ENCODE measurements at regions not wholly inside any gene's neighbourhood (a gene's known extent, or its start where the extent isn't known, plus 50 kb on each side); places are given as distances from the start of the nearest gene placed in this dataset.

DNA sequence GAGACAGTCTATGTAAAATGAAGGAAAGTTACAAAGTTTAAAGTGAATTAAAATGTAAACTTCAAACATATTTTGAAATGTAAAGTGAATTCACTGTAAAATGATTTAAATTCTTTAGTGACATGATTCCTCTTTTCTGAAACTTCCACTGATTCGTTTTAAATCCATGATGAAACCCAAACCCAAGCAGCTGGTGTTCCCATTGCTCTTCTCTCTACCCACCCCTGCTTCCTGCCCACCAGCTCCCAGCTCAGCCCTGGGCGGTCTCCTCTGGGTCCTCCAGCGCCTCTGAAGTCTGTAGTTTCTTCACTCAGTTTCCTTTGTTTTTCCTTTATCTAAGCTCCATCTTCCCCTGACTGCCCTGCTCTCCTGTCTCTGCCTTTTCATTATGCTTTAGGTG, 175.9 kb downstream of the SNX10 start:
- Mint-ChIP-seq H3K27ac (ENCODE audit: unreplicated experiment) (no peak overlapping the region), H3K4me3 (ENCODE audit: unreplicated experiment) (no peak overlapping the region), H3K4me1 (ENCODE audit: low read depth) (no peaks in the 10 kb centered on the region), H3K27me3 (ENCODE audit: low read depth) (peaks cover 16% of the 10 kb centered on the region), H3K9me3 (ENCODE audit: low read depth) (no peaks in the 10 kb centered on the region), H3K36me3 (ENCODE audit: low read depth) (no peaks in the 10 kb centered on the region)
- no peak for DNase-seq (ENCODE audit: low spot score)
- TF ChIP-seq, protein P1, sequence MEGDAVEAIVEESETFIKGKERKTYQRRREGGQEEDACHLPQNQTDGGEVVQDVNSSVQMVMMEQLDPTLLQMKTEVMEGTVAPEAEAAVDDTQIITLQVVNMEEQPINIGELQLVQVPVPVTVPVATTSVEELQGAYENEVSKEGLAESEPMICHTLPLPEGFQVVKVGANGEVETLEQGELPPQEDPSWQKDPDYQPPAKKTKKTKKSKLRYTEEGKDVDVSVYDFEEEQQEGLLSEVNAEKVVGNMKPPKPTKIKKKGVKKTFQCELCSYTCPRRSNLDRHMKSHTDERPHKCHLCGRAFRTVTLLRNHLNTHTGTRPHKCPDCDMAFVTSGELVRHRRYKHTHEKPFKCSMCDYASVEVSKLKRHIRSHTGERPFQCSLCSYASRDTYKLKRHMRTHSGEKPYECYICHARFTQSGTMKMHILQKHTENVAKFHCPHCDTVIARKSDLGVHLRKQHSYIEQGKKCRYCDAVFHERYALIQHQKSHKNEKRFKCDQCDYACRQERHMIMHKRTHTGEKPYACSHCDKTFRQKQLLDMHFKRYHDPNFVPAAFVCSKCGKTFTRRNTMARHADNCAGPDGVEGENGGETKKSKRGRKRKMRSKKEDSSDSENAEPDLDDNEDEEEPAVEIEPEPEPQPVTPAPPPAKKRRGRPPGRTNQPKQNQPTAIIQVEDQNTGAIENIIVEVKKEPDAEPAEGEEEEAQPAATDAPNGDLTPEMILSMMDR (IDR thresholded peaks at IDR 0.05), result no peak

DNA sequence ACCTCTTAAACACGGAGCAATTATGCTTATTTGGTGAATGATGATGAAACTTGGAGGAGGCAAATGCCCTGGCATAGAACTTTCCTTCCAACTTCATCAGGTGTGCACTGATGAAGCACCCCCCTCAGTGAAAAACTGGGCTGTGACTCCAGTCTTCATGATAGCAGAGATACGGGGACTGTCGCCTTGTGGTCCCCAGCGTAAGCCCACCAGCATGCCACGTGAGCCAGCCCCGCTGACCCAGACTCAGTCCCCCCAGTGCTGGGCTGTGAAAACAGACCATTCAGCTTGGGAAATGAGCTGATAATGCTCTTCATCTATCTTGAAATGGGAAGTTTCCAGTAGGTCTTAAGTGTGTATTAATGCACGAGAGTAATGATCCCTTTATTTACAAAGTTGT, 177.0 kb downstream of the SNX10 start:
- no peak for DNase-seq (ENCODE audit: low spot score)
- no peak overlapping the region for H3K27ac Mint-ChIP-seq (ENCODE audit: unreplicated experiment)
- TF ChIP-seq, protein P1 (IDR thresholded peaks at IDR 0.05), result no peak

DNA sequence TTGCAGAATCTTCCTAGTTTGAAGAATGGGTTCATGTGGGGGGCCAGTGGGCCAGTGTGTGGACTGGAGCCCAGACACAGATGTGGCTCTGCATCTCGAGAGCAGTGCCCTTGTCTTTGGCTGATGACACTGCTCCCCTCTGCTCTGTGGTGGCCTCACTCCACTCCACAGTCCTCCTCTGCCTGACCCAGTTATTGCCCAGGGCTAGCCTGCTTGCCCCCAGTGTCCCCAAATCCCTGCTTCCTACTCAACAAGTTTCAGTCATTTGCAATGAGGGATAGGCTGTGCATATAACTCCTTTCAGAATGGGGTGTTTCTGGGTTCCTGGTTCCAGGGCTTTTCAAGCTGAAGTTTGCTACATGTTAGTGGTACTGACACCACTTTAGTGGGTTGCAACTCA, 177.5 kb downstream of the SNX10 start:
- DNase-seq (ENCODE audit: low spot score), result no peak
- Mint-ChIP-seq H3K9me3 (ENCODE audit: low read depth) (no peaks in the 10 kb centered on the region), H3K27ac (ENCODE audit: unreplicated experiment) (no peak overlapping the region), H3K27me3 (ENCODE audit: low read depth) (peaks cover 16% of the 10 kb centered on the region), H3K4me1 (ENCODE audit: low read depth) (no peaks in the 10 kb centered on the region), H3K4me3 (ENCODE audit: unreplicated experiment) (no peak overlapping the region), H3K36me3 (ENCODE audit: low read depth) (no peaks in the 10 kb centered on the region)
- TF ChIP-seq, protein P1 (IDR thresholded peaks at IDR 0.05), result no peak

More for the DNA sequence above, 177.0 kb downstream of the SNX10 start:
- H3K4me3 Mint-ChIP-seq (ENCODE audit: unreplicated experiment), result no peak overlapping the region
- H3K27me3 Mint-ChIP-seq (ENCODE audit: low read depth), result peaks cover 16% of the 10 kb centered on the region
- H3K4me1 Mint-ChIP-seq (ENCODE audit: low read depth), result no peaks in the 10 kb centered on the region
- no peaks in the 10 kb centered on the region for H3K9me3 Mint-ChIP-seq (ENCODE audit: low read depth)
- no peaks in the 10 kb centered on the region for H3K36me3 Mint-ChIP-seq (ENCODE audit: low read depth)

DNA sequence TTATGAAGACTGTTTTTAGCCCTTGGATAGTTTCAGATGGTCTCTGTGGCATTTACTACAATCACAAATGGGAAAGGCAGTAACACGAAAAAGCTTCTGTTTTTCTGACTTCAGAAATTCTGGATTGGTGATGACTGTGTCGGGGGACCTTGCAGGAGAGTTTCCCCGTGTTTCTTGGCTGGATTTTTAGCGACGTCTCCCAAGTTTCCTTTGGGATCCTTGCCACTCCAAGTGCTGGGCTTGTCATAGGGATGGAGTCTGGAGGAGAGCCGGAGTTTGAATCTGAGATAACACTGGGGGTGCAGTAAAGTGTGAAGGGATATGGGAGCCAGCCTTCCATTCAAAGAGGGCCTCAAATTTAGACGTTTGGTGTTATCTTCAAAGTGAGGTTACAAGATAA, 179.0 kb downstream of the SNX10 start:
- no peaks in the 10 kb centered on the region for H3K9me3 Mint-ChIP-seq (ENCODE audit: low read depth)
- TF ChIP-seq, protein P1 (IDR thresholded peaks at IDR 0.05), result no peak
- no peak overlapping the region for H3K4me3 Mint-ChIP-seq (ENCODE audit: unreplicated experiment)
- no peaks in the 10 kb centered on the region for H3K4me1 Mint-ChIP-seq (ENCODE audit: low read depth)
- H3K36me3 Mint-ChIP-seq (ENCODE audit: low read depth), result no peaks in the 10 kb centered on the region
- DNase-seq (ENCODE audit: low spot score), result no peak
- no peak overlapping the region for H3K27ac Mint-ChIP-seq (ENCODE audit: unreplicated experiment)
- peaks cover 18% of the 10 kb centered on the region for H3K27me3 Mint-ChIP-seq (ENCODE audit: low read depth)

DNA sequence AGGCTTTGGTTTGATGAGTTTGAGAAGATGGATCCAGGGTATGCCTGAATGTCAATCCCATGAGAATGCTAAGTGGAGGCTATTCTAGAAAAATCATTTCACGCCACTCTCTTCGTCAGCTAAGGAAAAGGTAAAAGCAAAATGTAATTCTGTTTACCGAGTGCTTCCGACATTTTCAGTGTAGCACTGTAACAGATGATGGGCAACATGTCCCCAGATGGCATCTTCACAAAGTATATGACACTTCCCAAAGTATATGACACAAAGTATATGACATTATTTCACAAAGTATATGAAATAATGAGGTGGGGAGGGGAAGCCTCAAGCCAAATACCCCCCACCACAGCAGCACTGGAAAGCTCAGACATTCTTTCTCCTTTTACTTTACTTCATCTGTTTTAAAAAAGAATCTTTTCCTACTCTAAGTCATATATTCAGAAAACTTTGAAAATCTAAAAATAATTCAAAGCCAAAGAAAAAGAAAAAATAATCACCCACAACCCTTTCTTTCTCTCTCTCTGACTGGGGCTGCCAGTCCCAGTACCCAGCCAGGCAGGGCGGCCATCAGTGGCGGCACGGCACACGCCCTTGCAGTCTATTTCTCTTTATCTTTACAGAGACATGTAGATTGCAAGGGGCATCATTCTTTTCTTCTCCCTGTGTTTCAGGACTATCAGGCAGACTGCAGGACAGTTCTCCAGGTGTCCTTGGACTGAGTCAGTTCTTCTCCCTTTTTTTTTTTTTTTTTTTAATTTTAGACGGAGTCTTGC, 179.8 kb downstream of the SNX10 start:
- Mint-ChIP-seq H3K4me1 (ENCODE audit: low read depth) (no peaks in the 10 kb centered on the region), H3K27ac (ENCODE audit: unreplicated experiment) (no peak overlapping the region)

More for the DNA sequence above, 179.8 kb downstream of the SNX10 start:
- DNase-seq (ENCODE audit: low spot score), result no peak
- peaks cover 21% of the 10 kb centered on the region for H3K27me3 Mint-ChIP-seq (ENCODE audit: low read depth)
- TF ChIP-seq, protein P1 (IDR thresholded peaks at IDR 0.05), result no peak
- H3K9me3 Mint-ChIP-seq (ENCODE audit: low read depth), result no peaks in the 10 kb centered on the region
- H3K36me3 Mint-ChIP-seq (ENCODE audit: low read depth), result no peaks in the 10 kb centered on the region
- no peak overlapping the region for H3K4me3 Mint-ChIP-seq (ENCODE audit: unreplicated experiment)

All from chondrocyte (in vitro differentiated cells).